Breast epithelium (tissue), 3 donors: ENCODE measurements at regions not wholly inside any gene's neighbourhood (a gene's known extent, or its start where the extent isn't known, plus 50 kb on each side); places are given as distances from the start of the nearest gene placed in this dataset.

Experiments
- POLR2A ChIP-seq: fragments of 450-650 bp; IDR thresholded peaks from one replicate; pipeline ENCODE4 v1.6.1; 2016; ENCODE audit warnings: antibody characterized with exemption, mild to moderate bottlenecking, moderate library complexity
- POLR2AphosphoS5 ChIP-seq, 3 donors: sonication (generic); formaldehyde crosslinking; IDR thresholded peaks; one replicate each; pipeline ENCODE4 v1.6.1; 2017; ENCODE audit warnings: antibody characterized with exemption in 3 of 3
- TF ChIP-seq, protein P1 (sequence below), 3 donors: fragments of 450-650 bp; IDR thresholded peaks; one replicate each; pipeline ENCODE4 v1.5.1; 2016 to 2017; ENCODE audit warnings: antibody characterized with exemption in 3 of 3, mild to moderate bottlenecking in 3 of 3, moderate library complexity in 3 of 3

DNA sequence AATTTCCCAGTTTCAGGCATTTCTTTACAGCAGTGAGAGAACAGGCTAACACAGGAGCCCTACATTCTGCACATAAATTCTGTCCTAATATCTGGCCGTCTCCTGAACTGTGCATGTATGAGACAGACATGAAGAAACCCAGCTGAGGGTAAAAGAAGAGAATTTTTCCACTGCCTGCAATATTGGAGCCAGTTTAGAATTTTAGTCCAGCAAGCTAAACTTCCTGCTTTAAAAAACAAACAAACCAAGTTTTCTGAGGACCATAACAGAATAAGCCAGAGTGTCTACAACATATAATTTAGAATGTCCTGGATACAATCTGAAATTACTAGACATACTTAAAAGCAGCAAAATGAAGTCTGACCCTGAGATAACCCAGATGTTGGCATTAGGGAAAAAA, 215.1 kb upstream of the KLHL29 start:
- TF ChIP-seq, protein P1, sequence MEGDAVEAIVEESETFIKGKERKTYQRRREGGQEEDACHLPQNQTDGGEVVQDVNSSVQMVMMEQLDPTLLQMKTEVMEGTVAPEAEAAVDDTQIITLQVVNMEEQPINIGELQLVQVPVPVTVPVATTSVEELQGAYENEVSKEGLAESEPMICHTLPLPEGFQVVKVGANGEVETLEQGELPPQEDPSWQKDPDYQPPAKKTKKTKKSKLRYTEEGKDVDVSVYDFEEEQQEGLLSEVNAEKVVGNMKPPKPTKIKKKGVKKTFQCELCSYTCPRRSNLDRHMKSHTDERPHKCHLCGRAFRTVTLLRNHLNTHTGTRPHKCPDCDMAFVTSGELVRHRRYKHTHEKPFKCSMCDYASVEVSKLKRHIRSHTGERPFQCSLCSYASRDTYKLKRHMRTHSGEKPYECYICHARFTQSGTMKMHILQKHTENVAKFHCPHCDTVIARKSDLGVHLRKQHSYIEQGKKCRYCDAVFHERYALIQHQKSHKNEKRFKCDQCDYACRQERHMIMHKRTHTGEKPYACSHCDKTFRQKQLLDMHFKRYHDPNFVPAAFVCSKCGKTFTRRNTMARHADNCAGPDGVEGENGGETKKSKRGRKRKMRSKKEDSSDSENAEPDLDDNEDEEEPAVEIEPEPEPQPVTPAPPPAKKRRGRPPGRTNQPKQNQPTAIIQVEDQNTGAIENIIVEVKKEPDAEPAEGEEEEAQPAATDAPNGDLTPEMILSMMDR (IDR thresholded peaks at IDR 0.05) = no peak
- TF ChIP-seq POLR2A (no peak), POLR2AphosphoS5 (IDR thresholded peaks at IDR 0.05) (no peak)
